NB4 (cell line): ENCODE measurements at regions not wholly inside any gene's neighbourhood (a gene's known extent, or its start where the extent isn't known, plus 50 kb on each side); places are given as distances from the start of the nearest gene placed in this dataset.

Experiments
- DNase-seq: peaks from one replicate; pipeline ENCODE4 v3.0.0; 2010; ENCODE audit warnings: low read depth
- H3K4me3 ChIP-seq: one replicate; pipeline ENCODE4 v1.5.1; 2011; ENCODE audit warnings: mild to moderate bottlenecking, low read depth, low read length, moderate library complexity
- CTCF ChIP-seq: IDR thresholded peaks from one replicate; pipeline ENCODE4 v1.5.1; 2012; ENCODE audit warnings: low read depth, low read length
- MAX ChIP-seq: IDR thresholded peaks from 2 replicates; pipeline ENCODE4 v1.6.1; 2011; ENCODE audit warnings: low read depth, low read length
- MYC ChIP-seq: IDR thresholded peaks from 2 replicates; pipeline ENCODE4 v1.6.1; 2011; ENCODE audit warnings: low read depth, low read length
- POLR2A ChIP-seq: IDR thresholded peaks from 2 replicates; pipeline ENCODE4 v1.6.1; 2011; ENCODE audit warnings: mild to moderate bottlenecking; ENCODE audit not compliant: insufficient read length; ENCODE audit errors: extremely low read depth

GRCh38 chr13:63198071-63198470 is 1782.4 kb upstream of the PCDH20 start:
- DNase-seq, result no peak
- H3K4me3 ChIP-seq, result no peak overlapping the region
- TF ChIP-seq MAX (no peak), MYC (no peak), CTCF (no peak), POLR2A (no peak)

GRCh38 chr13:63195726-63196125 is 1780.1 kb upstream of the PCDH20 start:
- TF ChIP-seq CTCF (no peak), POLR2A (no peak), MYC (no peak), MAX (no peak)
- H3K4me3 ChIP-seq, result no peak overlapping the region
- no peak for DNase-seq

GRCh38 chr13:63190742-63191141 is 1775.1 kb upstream of the PCDH20 start:
- DNase-seq, result no peak
- TF ChIP-seq MAX (no peak), MYC (no peak), POLR2A (no peak), CTCF (no peak)
- H3K4me3 ChIP-seq, result no peak overlapping the region

- TF ChIP-seq MYC (no peak), CTCF (no peak), POLR2A (no peak)
- H3K4me3 ChIP-seq, result no peak overlapping the region
- no peak for DNase-seq
Measured at GRCh38 chr13:63190219-63190618, 1774.6 kb upstream of the PCDH20 start.

GRCh38 chr13:63189712-63190111 is 1774.1 kb upstream of the PCDH20 start:
- no peak for DNase-seq
- no peak overlapping the region for H3K4me3 ChIP-seq
- TF ChIP-seq MAX (no peak), MYC (no peak), POLR2A (no peak), CTCF (no peak)

- no peak overlapping the region for H3K4me3 ChIP-seq
- DNase-seq, result no peak
- TF ChIP-seq CTCF (no peak), MYC (no peak), POLR2A (no peak), MAX (no peak)
Measured at GRCh38 chr13:63184693-63185092, 1769.0 kb upstream of the PCDH20 start.
